Mesothelial cell of epicardium (in vitro differentiated cells): ENCODE measurements at regions not wholly inside any gene's neighbourhood (a gene's known extent, or its start where the extent isn't known, plus 50 kb on each side); places are given as distances from the start of the nearest gene placed in this dataset.
"Not testable (repeated sequence)": the region's sequence is repeated elsewhere in the genome, so short reads cannot be mapped to it uniquely, and the experiment has no call there.

Source experiments
- DNase-seq, 2 experiments: peaks; one replicate each; pipeline ENCODE4 v3.0.0; 2021; ENCODE audit warnings: low spot score in 2 of 2; ENCODE audit not compliant: unreplicated experiment in 2 of 2
- H3K27ac Mint-ChIP-seq: 2 replicates; pipeline ENCODE4 v1.8.0; 2021; ENCODE audit warnings: mixed read lengths
- H3K27me3 Mint-ChIP-seq: 2 replicates; pipeline ENCODE4 v1.8.0; 2021; ENCODE audit warnings: low read depth, mixed read lengths
- H3K36me3 Mint-ChIP-seq: 2 replicates; pipeline ENCODE4 v1.8.0; 2021; ENCODE audit warnings: mixed read lengths
- H3K4me1 Mint-ChIP-seq: 2 replicates; pipeline ENCODE4 v1.8.0; 2021; ENCODE audit warnings: mixed read lengths
- H3K4me3 Mint-ChIP-seq: 2 replicates; pipeline ENCODE4 v1.8.0; 2021; ENCODE audit warnings: mild to moderate bottlenecking, moderate library complexity, mixed read lengths
- H3K9me3 Mint-ChIP-seq: 2 replicates; pipeline ENCODE4 v1.8.0; 2021; ENCODE audit warnings: mixed read lengths
- TF ChIP-seq, protein P1 (sequence below): fragments of 200-600 bp; sonication (generic); IDR thresholded peaks from one replicate; pipeline ENCODE4 v1.5.0; 2021; ENCODE audit warnings: antibody characterized with exemption; ENCODE audit not compliant: unreplicated experiment

DNA sequence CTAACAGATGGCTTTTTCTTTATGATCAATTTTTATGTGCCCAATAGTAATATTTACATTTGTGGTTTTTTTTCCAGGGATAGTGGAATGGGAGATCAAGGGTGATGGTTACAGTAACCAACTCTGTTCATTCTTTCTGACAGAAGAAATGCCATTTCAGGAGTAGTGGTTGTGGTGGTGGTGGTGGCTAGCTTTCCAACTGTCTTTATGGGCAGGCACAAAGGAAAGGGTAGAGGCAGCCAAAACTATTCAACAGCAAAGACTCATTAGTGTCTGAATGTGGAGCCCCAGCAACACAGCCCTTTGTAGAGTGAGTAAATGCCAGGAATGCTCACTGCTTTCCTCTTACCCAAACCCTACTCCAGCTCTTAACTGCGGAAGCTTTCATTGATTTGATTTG is 227.7 kb downstream of the RND3 start:
- H3K36me3 Mint-ChIP-seq = peaks cover 6% of the 10 kb centered on the region
- H3K27ac Mint-ChIP-seq = no peak overlapping the region
- DNase-seq = no peak
- peaks cover 3% of the 10 kb centered on the region for H3K4me1 Mint-ChIP-seq
- TF ChIP-seq, protein P1, sequence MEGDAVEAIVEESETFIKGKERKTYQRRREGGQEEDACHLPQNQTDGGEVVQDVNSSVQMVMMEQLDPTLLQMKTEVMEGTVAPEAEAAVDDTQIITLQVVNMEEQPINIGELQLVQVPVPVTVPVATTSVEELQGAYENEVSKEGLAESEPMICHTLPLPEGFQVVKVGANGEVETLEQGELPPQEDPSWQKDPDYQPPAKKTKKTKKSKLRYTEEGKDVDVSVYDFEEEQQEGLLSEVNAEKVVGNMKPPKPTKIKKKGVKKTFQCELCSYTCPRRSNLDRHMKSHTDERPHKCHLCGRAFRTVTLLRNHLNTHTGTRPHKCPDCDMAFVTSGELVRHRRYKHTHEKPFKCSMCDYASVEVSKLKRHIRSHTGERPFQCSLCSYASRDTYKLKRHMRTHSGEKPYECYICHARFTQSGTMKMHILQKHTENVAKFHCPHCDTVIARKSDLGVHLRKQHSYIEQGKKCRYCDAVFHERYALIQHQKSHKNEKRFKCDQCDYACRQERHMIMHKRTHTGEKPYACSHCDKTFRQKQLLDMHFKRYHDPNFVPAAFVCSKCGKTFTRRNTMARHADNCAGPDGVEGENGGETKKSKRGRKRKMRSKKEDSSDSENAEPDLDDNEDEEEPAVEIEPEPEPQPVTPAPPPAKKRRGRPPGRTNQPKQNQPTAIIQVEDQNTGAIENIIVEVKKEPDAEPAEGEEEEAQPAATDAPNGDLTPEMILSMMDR = no peak
- peaks cover 29% of the 10 kb centered on the region for H3K9me3 Mint-ChIP-seq
- no peaks in the 10 kb centered on the region for H3K27me3 Mint-ChIP-seq
- no peak overlapping the region for H3K4me3 Mint-ChIP-seq

DNA sequence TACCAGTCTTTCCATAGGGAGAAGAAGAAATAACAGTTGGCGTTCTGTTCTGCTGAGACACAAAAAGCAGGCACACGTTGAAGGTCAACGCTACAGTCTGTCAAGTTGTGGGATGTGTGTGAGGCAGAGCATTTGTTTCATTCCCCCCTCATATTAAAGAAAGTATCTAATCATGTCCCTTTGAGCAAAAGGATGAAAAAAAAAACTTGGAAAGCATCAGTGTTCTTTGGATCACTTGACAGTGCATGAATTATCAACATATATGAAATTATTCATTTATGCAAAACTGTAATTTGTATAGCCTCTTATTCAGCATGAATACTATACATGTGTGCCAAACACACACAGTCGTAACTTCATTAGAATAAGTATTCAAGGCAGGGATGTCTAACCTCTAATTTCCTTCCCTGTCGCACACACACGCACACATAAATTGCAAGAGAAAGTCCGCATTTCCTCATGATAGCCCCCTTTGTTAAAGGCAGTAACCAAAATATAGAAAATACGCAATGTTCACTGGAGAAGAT is 228.6 kb downstream of the RND3 start:
- Mint-ChIP-seq H3K36me3 (peaks cover 6% of the 10 kb centered on the region), H3K9me3 (peaks cover 28% of the 10 kb centered on the region), H3K27ac (no peak overlapping the region), H3K4me1 (peaks cover 3% of the 10 kb centered on the region), H3K27me3 (no peaks in the 10 kb centered on the region), H3K4me3 (no peak overlapping the region)
- DNase-seq = no peak
- TF ChIP-seq, protein P1 = no peak

DNA sequence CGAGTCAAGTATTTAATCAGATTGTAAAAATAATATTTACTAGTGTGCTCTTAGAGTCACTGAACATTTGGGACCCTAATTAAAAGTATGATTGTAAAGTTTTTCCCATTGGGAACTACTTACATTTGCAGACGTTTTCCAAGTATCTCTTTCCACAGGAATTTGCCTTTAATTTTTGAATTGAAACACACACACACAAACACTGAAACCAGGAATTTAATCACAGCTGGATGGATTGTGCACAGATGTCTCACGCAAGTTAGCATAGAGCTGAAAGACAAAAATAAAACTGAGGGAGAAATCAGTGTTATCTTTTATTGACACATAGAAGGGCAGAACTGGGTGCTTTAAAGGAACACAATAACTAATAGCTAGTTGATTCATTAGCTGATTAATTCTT is 230.7 kb downstream of the RND3 start:
- H3K27ac Mint-ChIP-seq = peak overlapping the region; percentile 10
- DNase-seq = no peak
- H3K27me3 Mint-ChIP-seq = no peaks in the 10 kb centered on the region
- peaks cover 4% of the 10 kb centered on the region for H3K36me3 Mint-ChIP-seq
- H3K4me1 Mint-ChIP-seq = peaks cover 3% of the 10 kb centered on the region
- TF ChIP-seq, protein P1 = no peak
- no peak overlapping the region for H3K4me3 Mint-ChIP-seq
- H3K9me3 Mint-ChIP-seq = peaks cover 11% of the 10 kb centered on the region

DNA sequence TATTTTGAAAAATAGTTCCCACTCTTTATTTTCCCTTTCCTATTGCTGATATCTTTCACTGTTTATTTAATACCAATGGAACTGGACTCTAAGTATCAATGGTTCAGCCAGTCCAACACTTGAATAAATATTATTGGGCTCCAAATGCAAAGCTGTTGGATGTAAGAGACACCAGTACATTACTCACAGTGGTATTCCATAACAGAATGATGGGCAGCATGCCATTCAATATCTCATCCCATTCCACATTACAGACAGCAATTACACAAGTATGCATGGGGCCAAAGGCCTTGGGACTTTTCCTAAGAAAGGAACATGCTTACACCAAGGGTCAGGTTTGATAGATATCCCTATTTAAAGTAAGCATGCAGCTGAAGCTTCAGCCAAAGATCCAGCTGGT is 231.9 kb downstream of the RND3 start:
- Mint-ChIP-seq H3K4me1 (peaks cover 3% of the 10 kb centered on the region), H3K27me3 (no peaks in the 10 kb centered on the region), H3K36me3 (no peaks in the 10 kb centered on the region), H3K9me3 (no peaks in the 10 kb centered on the region), H3K4me3 (no peak overlapping the region), H3K27ac (no peak overlapping the region)
- TF ChIP-seq, protein P1 = no peak
- DNase-seq = no peak

DNA sequence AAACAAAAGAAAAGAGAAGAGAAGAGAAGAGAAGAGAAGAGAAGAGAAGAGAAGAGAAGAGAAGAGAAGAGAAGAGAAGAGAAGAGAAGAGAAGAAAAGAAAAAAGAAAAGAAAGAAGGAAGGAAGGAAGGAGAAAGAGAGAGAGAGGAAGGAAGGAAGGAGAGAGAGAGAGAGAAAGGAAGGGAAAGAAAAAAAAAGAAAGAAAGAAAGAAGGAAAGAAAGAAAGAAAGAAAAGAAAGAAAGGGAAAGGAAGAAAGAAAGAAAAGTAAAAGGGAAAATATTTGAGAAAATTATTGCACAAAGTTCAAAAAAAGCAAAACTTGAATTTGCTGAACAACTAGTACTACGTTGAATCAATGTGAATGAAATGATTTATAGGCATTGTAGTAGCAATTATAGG is 237.7 kb downstream of the RND3 start:
- not testable (repeated sequence) for H3K36me3 Mint-ChIP-seq, H3K27ac Mint-ChIP-seq, H3K4me3 Mint-ChIP-seq, DNase-seq, H3K4me1 Mint-ChIP-seq, H3K9me3 Mint-ChIP-seq, H3K27me3 Mint-ChIP-seq

DNA sequence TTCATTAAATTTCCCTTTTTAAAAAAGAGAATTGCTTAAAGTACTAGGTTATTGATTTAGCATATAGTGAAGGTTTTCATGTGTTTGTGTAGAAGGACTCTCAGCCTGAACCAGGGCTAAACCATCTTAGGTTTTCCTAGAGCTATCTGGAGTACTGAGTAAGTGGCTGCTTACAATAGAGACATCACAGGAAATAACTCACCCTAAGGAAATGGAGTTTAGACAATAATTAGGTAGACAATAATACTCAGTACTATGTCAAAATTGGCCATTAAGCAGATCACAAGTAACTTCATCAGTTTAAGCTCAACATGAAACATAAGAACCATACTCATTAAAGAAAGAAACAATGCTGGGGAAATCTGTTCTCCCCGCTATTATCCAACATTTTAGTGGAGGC is 240.0 kb downstream of the RND3 start:
- Mint-ChIP-seq H3K36me3 (peaks cover 3% of the 10 kb centered on the region), H3K4me3 (no peak overlapping the region), H3K27ac (no peak overlapping the region), H3K27me3 (no peaks in the 10 kb centered on the region), H3K9me3 (peaks cover 9% of the 10 kb centered on the region), H3K4me1 (no peaks in the 10 kb centered on the region)
- DNase-seq = no peak
- TF ChIP-seq, protein P1 = no peak
